NCI-H2029 treated with DMSO at 0.1 percent for 48 hours (cell line): ENCODE measurements at regions not wholly inside any gene's neighbourhood (a gene's known extent, or its start where the extent isn't known, plus 50 kb on each side); places are given as distances from the start of the nearest gene placed in this dataset.
"Not testable (repeated sequence)": the region's sequence is repeated elsewhere in the genome, so short reads cannot be mapped to it uniquely, and the experiment has no call there.

Source experiments
- DNase-seq: peaks from one replicate; lab custom pipeline; 2025; lab: John Stamatoyannopoulos, UW

DNA sequence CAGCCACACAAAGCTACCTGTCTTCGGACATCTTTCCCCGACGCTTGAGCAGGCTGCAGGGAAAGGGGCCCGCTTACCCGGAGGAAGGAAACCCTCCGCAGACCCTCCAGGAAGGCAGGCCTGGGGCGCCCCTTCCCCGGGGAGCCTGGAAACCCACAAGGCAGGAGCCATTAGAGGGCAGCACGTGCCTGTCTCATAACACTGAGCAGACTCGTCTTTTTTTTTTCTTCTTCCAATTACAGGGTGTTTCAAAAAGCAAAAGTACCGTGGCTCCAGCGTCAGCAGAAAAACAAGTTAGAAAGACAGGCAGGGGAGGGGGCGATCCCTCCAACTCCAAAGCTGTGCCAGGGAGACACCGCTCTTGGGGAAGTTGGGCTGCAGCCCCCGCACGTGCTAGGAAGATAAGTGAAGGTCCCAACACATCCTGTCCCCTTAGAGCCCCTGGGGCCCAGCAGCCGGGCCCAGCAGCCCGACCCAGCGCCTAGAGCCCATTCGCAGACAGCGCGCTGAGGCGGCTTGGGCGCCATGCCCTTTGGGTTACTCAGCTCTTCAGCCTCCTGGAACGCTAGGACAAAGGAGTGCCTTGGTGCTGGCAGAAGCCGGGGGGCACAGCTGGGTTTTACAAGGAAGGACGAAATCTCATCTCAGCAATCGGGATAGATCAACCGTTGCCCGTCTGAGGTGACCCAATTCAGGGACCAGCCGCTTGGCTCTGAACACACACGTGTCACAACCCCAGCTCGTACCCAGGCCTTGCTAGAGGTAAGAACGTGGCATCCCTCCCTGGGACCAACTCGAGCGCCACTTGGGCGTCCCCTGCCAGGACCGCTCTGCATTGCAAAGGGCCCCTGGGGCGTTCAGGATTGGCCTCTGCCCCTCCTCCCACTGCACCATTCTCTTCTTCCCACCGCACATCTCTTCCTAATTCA lies 136.3 kb downstream of the LY86 start:
- peak; percentile 55 for DNase-seq

DNA sequence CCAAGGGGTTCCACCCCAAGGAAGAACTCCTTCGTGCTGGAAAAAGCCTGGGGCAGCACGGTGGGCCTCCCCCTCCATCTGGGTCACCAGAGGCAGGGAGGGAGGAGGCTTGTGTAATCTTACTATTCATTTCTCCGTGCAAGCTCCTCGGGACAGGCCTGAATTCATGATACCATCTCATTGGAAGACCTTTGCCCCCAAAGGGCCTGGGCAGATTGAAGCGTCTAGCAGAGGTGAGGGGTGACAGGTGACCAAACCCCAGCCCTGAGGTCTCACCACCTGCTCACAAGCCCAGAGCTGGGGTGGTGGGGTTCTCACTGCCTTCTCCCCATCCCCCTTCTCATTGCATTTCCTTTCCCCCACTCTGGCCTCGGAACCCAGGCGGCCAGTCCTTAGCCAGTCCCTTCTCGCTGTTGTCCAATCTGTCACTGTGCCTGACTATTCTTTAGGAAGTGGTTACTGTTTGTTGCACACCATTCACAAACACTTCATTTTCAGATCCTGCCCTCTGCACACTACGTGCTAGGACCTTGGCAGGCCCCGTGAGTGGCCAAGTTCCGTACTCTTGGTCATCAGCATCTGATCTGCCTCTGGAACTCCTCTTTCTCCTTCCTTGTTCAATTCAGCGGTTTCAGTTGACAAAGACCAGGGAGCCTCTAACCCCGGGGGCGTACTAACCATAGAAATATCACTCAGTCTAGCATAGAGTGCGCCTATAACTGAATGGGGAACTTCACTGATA lies 137.1 kb downstream of the LY86 start:
- DNase-seq: no peak

DNA sequence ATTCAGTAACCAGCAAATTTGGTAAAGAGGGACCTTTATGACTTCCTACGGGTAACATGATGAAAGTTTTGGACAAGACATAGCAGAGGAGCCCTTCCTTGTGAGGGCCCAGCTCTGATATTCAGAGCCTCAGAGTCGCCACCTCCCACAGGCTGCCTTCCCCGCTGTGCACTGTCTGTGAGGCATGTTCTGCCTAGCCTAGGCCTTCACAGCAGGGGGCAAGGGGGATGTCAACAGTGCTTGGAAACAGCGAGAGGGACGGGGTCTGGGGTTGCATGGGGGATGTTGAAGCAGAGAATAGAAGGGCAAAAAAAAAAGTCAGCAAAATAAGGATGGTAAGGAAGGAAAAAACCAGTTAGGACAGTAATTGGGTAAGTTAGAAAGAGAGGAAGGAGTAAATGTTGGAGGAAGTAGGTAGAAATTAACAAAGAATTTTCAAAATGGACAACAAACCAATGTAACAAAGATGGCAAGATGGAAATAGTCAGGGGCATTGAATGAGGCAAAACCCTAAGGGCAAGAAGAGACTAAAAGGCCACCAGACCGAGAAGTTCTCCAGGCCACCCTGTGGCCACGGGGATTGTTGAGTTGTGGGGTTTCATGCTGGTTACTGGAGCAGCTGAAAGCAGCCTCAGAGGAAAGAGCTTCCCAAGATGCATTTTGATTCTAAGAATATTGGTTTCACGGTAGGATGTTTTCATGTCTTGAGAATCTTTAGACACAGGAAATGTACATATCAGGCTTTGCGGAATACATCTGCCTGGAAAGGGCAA lies 139.8 kb downstream of the LY86 start:
- no peak for DNase-seq

DNA sequence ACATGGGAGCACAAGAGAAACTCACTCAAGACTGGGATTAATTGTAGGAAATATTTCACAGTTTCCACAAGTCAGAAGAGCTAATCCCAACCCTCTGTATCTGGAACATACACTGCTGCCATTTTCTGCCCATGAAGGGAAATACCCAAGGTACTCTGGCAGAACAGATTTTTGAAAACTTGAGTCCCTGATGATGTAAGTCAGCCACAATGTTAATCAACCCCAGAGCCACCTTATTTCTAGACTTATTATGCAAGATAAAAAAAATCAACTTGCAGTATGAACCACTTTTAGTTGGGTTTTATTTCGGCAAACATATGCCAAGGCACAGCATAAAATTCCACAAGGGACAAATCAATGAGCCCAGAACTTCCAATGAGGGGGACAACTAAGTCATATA lies 141.5 kb downstream of the LY86 start:
- DNase-seq: no peak

DNA sequence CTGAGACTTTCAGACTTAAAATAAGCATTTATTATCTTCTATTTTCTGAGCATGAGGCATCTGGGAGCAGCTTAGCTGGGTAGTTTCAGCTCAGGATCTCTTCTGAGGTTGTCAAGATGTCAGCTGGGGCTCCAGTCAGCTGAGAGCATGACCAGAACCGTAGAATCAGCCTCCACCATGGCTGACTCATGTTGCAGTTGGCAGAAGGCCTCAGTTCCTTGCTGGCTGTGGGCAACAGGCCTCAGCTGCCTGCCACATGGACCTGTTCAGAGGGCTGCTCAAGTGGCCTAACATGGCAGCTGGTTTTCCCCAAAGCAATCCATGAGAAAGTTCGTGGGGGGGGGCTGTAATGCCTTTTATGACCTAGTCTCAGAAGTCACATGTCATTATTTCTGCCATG lies 142.3 kb downstream of the LY86 start:
- peak; percentile 20 for DNase-seq

DNA sequence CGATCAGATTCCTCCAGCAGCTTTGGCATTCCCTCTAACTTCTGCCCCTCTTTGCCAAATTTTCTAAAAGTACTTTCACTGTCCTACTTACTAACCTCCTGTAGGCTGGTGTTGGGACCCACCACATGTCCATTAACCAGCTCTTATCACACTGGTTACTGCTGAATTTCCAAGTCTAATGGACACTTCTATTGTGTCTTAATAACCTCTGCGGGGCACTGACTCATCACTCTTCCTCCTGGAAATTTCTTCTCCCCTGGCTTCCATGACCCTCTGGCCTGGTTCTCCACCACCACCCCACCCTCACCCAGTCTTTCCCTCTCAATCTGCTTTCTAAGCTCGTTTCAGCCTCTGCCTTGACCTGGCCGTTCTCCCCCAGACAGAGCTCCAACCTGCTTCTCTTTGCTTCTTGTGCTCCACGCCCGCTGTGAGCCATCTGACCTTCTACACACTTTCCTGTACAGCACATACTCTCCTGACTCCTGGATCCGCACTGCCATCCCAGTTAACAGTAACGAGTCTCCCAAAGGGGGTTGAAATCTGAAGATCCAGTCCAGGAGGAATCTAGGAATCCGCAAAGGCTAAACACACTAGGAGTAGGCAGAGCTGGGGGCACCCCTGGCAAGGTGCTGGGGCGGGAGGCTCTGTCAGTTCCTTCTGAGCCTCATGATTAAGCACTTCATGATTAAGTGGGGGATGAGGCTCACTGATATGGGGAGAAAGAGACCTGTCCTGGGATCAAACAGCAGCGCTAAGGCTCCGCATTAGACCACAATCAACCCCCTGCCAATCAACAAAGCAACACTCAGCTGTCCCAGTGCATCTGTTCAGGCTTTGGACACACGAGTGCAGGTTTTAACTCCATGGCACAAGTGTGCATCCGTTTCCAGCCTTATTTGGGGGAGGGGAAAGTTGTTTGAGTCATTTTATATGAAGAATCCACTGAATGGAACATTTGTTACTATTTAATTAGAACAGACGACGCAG lies 146.3 kb downstream of the LY86 start:
- DNase-seq: no peak

DNA sequence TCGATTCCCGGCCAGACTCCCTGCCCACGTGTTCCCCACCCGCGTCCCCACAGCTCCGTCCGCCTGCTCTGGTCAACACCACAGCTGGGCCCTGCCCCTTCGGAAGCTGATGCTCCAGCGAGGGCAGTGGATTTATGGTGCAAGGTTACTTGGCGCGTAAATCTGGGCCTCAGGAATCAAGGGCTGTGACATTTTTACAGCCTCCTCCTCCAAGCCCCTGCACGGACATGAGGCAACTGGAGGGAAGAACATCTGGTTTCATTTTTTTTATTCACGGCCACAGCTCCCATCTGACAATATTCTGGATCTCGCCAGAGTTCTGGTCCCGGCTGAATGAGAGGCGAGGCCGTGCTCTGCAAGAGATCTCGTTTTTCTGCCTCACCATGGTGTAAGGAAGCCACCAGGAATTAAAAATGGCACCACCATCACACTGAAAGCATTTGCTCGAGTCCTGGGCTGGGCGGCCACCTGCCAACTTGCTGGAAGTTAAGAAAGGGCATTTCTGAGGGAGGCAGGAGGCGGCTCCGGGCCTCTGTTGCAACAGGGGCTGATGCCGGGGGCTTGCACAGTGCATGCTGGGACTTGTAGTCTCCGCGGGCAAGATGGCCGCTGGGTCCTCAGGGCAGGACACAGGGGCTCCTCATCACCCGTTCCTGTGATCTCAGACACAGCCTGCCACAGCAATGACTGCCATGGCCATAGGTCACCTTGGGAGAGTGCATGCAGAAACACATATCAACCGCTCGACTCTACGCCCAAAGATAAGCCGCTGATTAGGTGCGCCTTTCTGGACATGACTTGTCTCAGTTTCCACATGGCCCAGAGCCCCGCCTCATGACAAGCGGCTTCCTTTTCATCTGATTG lies 148.5 kb downstream of the LY86 start:
- no peak for DNase-seq

DNA sequence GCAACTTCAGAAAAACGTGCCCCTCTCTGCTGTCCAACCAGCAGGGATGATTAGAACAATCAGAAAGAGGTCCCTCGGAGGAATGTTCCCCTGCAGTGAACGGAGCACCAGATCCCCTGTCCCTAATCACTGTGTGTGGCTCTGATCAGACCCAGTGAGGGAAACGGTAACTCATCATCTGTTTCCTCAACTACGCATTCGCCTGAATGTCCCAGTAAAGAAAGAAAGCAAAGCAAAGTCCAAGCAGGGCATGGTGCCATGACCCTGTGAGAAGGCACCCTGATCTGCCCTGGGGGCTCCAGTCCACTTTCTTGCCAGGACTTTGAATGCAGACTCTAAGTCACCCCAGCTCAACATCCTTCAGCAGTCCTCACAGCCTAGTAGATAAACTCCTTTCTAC lies 149.2 kb downstream of the LY86 start:
- DNase-seq: no peak

DNA sequence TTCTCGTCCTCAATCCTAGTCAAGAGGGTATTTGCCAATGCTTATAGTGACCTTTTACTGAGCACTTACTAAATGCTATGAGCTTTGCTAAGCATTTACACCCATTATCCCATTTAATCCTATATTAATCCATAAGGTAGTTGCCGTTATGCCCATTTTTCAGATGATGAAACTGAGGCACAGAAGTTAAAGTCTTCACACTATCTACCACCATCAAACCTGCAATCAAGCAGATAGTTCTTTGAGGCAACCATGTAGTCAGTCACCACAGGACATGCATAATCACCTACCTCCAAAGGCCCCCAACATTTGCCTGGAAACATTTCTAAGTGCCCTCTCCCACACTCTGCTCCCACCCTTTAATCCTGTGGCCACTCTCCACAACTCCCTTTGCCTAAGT lies 149.6 kb downstream of the LY86 start:
- DNase-seq: no peak

DNA sequence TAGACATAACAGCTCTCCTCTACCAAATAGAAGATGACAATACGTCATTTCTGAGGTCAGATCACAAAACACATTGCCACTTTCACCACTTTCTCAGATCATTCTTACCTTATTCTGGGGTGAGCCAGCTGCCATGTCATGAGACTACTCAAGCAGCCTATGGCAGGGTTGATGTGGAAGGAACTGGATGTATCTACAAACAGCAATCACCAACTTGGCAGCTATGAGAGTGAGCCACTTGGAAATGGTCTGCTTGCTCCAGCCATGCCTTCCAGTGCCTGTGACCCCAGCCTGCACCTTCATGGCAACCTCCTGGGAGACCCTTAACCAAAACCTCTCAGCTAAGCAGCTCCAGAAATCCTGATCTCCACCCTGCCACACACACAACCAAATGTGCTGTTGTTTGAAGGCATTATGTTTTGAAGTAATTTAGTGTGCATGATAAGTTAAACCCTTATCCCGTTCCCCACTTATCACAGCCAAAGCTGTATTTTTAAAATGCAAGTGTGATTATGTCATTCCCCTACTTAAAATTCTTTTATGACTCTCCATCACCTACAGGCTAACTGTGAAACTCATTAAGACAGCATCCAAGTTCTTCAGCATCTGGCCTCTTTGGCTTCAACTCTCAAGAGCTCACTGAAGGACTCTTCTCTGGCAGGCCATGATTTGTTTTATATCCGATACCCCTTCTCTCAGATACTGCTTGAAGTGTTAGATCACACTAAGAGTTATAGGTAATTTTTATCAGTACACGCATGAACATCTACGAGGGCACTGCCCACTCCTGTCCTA lies 150.6 kb downstream of the LY86 start:
- DNase-seq: no peak

DNA sequence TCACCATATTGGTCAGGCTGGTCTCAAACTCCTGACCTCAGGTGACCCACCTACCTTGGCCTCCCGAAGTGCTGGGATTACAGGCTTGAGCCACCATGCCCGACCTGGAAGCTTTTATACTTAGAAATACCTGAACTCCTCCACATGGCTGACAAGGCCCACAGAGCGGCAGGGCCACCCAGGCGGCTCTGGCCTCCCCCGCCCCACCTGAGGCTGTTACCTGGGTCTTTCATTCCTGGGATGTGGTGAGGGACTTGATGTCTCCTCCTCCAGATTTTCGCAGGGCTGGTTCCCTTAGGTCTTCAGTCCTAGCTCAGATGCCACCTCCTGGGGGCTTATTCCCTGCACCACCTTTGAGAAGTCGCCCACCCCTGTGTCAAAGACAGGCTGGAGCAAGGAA lies 152.1 kb downstream of the LY86 start:
- no peak for DNase-seq

DNA sequence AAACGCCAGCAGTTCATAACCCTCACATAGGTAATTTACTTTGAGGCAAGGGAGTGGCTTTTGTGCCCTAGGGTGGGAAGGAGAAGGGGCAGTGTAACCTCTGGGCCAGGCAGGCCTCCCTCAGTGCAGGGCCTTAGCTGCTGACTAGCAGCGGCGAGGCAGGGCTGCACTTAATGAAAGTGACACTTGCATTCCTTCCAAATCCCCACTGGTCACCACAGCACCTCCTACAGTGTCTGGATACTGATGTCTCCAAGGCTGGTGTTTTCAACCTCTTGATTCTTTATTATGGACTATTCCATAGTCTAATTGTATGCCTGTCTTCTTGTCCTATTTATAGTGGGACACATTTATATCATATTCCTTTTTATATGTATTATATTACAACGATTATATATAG lies 152.7 kb downstream of the LY86 start:
- no peak for DNase-seq

DNA sequence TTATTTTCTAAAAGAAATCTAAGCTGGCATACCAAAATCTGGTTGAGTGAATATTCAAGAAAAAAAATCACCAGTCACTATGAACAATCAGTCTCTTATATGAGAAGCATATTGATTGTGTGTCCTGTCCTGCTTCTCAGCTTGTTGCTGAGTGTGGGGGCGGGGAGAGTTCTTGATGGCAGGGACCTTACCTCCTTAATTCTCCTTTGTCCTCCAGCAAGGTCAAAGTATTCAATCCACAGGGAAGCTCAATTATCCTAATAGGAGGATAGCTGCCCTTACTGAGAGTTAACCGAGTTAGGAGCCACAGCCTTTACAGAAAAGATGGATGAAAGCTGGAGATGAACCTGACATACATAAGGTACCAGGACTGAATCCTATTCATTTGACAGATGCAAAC lies 154.0 kb downstream of the LY86 start:
- DNase-seq: no peak

DNA sequence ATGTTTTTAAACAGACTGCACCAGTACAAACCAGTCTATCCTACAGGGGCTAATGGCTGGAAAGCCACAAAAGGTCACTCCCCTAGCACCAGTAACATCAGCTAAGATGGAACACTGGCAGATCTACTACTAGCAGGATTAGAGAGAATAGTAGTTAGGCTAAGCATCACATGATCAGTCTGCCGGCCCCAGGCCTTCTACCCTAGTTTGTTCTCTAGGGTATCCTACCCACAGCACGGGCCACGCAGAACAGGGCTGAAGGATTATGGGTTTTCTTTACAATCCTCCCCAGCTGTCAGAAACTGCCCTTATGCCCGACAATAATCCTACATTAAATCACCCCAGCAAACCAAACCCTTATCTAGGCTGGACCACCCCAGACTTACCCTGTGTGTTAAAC lies 156.0 kb downstream of the LY86 start:
- no peak for DNase-seq

DNA sequence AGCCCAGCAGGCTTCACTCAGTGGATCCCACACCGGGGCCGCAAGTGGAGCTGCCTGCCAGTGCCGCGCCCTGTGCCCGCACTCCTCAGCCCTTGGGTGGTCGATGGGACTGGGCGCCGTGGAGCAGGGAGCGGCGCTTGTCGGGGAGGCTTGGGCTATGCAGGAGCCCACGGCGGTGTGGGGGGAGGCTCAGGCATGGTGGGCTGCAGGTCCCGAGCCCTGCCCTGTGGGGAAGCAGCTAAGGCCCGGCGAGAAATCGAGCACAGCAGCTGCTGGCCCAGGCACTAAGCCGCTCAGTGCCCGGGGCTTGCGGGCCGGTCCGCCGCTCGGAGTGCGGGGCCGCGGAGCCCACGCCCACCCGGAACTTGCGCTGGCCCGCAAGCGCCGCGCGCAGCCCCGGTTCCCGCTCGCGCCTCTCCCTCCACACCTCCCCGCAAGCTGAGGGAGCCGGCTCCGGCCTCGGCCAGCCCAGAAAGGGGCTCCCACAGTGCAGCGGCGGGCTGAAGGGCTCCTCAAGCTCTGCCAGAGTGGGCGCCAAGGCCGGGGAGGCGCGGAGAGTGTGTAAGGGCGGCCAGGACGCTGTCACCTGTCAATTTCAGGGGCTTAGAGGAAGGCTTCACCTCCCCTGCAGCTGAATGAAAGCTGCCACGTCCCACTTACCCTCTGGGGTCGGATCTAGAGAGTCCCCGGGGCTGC lies 157.3 kb downstream of the LY86 start:
- not testable (repeated sequence) for DNase-seq

DNA sequence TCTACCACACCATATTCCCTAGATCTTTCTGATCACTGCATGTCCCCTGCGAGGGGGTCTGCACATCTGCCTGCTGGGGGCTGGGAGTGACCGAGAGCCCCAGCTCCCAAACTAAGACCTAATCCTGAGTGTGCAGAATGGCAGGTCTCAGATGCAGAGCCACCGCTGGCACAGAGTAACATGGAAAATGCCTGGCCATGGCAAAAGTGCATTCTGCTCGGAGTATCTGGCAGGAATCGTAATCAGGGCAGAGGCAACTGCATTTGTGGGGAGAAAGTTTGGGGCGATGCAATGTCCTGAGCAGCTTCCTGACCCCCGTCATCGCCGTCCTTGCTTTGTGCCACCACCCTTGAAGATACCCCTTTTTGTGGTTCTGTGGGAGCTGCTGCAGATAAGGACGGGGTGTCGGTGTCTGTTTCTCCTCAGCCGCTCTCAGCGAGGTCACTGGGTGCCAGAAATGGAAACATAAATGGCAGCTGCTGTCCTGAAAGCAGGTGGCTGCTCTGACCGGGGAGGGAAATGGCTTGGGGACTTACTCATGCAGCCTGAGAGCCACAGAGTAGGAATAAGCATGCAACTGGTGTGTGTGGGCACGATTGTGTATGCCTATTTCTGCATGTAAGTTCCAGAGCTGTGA lies 157.9 kb downstream of the LY86 start:
- no peak for DNase-seq

DNA sequence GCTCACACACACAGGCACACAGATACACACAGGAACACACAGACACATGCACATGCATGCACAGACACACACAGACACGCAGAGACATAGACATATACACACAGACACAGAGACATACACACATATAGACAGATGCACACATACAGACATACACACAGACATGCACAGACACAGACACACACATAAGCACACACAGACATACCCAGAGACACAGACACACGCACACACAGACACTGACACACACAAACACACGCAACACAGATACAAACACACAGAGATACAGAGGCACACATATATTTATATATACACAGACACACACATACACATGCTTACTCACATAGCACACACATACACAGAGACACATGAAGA lies 158.4 kb downstream of the LY86 start:
- DNase-seq: no peak

DNA sequence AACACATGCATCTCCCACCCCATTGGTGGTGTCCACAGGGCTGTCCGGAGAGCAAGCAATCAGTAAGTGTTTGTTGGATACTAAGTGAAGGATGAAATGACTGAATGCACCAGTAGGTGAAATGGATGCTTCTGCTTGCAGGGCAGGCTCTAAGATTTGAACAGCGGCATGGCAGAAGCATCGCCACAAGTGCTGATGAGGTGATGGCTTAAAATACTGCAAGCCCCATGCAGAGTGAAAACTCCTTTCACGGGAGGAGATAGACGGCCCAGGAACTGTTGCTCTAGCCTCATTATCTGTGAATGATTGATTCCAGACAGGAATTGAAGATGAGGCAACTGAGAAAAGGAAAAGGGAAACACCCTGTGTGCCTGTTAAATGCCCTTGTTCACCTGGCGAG lies 158.9 kb downstream of the LY86 start:
- DNase-seq: no peak

DNA sequence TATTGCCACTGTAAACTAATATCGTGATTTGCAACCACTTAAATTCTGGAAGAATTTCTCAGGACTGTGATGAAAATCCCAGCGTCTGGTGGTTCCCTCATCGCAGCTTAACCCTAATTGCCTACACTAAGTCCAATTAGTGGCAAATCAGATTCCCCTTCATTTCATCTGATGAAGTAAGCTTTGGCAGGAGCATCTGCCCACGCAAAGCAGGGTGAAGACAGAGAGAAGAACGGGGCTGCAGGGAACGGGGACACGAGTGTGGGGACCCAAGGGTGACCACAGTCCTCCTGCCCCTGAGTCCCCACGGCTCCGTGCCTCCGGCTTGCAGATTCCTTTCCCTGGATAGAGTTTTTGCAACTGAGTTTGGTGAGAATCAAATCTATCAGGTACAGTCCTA lies 159.5 kb downstream of the LY86 start:
- DNase-seq: no peak
